GM19455 (cell line): ENCODE measurements at regions not wholly inside any gene's neighbourhood (a gene's known extent, or its start where the extent isn't known, plus 50 kb on each side); places are given as distances from the start of the nearest gene placed in this dataset.

Experiments used
- ATAC-seq: cut with Tn5 transposase; IDR thresholded peaks from one replicate; pipeline ENCODE4 v1.9.1; 2021; ENCODE audit not compliant: unreplicated experiment

DNA sequence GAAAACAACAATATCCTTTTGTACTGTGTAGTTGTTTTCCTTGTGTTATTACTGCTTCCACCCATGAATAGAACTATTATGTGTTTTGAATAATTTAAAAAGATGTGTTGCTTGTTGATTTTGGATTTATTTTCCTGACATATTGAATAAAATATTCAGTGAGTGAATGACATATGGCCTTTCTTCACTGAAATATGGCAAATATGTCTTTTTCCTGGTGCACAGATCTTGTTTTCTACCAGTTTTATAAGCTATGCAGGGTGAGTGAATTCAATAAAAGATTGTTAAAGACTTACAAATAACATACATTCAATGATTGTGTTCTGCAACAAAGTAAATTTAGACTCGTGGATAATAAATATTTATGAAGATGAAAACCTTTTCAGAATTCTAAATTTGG is 1216.3 kb upstream of the ADGRL3 start:
- ATAC-seq, result no peak

DNA sequence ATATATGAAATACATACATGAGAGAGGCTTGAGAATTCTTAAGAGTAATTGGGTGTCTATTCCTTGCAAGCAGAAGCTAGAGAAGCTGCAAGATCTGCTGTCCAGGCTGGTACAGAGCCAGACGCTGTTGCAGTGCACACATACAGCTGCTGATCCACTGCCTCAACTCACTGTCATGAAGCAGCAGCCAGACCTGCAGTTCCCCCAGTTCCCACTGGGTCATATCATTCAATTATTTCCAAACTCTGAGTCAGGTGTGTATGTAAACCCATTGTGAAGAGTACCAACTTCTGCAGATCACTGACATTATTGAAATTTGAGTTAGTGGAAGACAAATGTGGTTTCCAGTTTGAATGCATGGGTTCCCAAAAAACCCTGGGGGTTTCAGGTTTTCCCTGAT is 1212.8 kb upstream of the ADGRL3 start:
- no peak for ATAC-seq

DNA sequence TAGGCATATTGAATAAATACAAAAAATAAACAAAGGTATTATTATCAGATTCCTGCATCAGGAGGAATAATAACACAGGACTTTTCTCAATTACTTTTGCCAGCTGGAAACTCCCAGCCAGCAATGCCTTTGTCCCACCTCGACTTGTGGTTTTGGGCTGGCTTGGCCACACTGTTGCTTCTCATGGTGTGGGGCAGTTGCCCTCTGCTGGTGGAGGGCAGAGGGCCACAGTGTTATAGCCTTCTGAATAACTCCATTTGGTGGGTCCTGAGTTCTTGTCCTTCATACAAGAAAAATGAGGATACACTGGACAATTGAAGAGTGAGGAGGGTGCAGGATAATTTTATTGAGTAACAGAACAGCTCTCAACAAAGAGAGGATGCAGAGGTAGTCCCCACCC is 1206.0 kb upstream of the ADGRL3 start:
- no peak for ATAC-seq

GRCh38 chr4:60002603-60003337 is 1197.4 kb upstream of the ADGRL3 start:
- ATAC-seq, result no peak

DNA sequence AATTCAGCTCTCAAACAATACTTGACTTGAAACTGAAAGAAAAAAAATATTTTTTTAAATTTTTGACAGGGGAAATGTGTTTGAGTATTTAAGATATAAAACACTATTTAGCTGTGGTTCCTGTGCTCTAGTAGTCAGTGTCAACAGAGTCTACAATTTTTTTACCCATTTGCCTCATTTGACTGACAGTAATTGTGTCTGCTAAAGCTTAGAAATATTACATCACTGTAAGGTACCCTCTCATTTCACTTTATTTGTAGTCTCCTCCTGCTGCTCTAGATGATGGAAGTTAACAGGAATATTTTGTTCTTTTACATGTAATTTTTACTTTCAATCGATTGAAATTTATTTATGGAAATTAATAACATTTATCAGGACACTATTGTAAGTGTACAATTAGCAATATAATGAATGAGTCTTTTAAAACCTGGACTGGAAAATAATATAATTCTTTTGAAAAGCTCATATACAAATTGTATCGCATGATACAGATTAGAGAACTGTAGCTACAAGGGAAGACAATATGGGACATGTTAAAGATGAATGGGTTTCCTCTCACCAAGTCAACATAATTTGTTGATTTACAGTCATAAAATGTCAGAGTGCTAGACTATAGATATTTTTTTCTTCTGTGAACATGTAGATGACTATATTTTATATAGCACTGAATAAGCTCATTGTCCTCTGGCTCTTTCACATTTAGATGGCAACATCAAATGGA is 1186.5 kb upstream of the ADGRL3 start:
- ATAC-seq, result no peak

GRCh38 chr4:60016971-60017370 is 1183.2 kb upstream of the ADGRL3 start:
- ATAC-seq, result no peak

- no peak for ATAC-seq
Observed at GRCh38 chr4:60019180-60019579, 1180.9 kb upstream of the ADGRL3 start.

DNA sequence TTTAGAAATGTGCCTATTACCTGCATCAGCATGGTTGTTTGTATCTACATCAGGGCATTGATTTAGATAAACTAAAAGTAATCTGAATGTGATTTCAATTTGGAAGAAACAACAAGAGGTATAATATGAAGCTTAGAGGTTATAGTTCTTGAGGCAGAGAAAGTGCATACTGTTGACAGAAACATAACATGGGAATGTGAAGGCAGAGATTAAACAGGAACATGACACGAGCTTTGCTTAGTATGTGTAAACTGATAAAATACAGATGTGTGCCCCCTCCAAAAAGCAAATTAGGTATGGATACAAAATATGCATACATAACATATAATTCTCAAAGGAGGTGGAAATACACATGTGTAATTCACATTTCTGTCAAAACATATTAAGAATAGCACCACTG is 1180.2 kb upstream of the ADGRL3 start:
- ATAC-seq, result no peak

DNA sequence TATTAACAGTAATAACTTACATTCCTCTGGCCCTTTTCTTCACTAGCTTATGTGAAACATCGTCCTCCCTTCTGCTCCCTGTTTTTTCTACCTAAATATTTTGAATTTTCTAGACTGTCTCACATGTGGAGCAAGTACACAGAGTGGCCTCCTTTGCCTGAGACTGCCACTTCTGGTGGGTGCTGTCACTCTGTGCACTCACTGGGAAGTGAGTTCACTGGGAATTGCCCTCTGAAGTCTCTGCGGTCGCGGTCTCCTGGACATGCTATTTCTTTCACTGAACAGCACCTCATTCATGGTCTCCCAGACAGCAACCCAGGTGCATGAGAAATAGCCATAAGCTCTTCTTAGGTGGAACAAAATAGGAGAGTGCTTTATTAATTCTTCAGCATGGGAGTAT is 1179.7 kb upstream of the ADGRL3 start:
- ATAC-seq, result no peak

GRCh38 chr4:60033826-60034225 is 1166.3 kb upstream of the ADGRL3 start:
- no peak for ATAC-seq

DNA sequence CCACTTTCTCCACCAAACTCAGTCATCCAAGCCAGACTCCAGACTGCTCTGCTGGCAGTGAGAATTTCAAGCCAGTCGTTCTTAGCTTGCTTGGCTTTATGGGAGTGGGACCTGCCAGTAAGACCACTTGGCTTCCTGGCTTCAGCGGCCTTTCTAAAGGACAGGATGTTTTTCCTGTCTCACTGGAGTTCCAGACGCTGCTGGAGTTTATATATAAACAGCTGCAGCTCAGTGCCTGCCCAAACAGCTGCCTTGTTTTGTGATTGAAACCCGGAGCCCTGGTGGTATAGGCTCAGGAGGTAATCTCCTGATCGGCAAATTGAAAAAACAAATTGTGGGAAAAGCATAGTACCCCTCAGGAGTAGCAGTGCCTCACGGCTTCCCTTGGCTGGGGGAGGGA is 1165.8 kb upstream of the ADGRL3 start:
- no peak for ATAC-seq

GRCh38 chr4:60039908-60040307 is 1160.2 kb upstream of the ADGRL3 start:
- ATAC-seq, result no peak

GRCh38 chr4:60042231-60042652 is 1157.9 kb upstream of the ADGRL3 start:
- ATAC-seq, result no peak

DNA sequence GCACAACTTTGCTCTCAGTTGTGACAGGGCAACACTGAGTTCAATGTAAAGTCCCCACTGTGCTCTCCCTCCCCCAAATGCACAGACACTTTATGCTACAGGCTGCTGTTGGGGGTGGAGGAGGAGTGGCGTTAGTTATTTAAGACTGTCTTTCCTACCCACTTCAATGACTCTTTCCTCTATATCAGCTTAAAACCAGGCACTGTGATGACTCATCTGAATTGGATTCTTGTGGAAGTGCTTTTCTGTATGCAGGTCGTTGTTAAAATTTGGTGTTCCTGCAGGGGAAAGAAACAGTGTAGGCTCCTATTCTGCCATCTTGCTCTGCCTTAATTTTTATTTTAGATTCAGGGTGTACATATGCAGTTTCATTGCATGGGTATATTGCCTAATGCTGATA is 1157.2 kb upstream of the ADGRL3 start:
- no peak for ATAC-seq

GRCh38 chr4:60078984-60079383 is 1121.1 kb upstream of the ADGRL3 start:
- ATAC-seq, result no peak

GRCh38 chr4:60081839-60082238 is 1118.3 kb upstream of the ADGRL3 start:
- no peak for ATAC-seq

GRCh38 chr4:60088807-60089486 is 1111.2 kb upstream of the ADGRL3 start:
- ATAC-seq, result no peak

DNA sequence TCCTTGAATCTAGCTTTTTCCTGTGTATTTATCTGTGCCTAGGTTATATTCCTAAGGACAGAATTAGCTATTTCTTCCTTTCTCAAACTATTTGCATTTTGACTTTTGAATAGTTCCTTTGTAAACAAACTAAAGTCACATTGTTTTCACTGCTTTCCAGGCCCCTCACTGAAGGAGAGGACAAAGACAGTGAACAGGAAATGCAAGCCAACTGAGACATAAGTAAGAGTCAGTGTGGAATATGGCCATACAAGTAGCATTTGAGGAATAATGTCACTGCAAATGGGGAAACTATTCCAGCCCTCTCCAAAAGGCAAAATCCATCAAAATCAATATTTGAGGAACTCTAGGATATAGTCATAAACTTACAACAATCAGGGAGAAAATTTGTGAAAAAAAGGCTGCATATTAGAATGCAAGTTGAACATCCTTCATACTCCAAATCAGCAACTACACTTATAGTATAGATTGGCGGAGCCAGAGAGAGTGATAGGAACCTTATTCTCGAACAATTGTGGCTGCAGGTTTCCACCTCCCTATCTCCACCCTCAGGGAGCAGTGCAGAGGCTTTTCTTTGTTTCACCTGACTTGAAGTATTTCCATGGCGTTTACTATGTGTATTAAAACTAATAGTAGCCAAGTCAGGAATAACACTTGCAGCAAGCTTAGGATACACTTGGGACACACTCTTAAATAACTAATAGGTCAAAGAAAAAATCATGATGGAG is 1110.4 kb upstream of the ADGRL3 start:
- no peak for ATAC-seq

DNA sequence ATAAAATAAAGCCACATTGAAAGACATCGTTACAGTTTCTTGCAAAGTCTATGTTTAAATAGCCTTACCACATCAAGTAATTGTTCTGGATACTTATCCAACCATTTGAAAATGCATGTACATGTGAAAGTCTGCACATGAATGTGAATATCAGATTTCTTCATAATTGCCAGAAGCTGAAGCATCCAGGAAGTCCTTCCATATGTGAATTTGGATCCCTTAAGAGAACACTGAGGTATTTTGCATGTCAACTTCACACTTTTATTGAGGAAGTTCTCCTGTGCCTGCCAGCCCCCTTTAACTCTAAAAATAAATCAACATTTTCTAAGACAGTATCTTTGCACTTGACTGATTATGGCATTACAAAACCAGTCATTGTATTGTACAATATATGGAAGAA is 1103.5 kb upstream of the ADGRL3 start:
- no peak for ATAC-seq

GRCh38 chr4:60116592-60116991 is 1083.5 kb upstream of the ADGRL3 start:
- ATAC-seq, result no peak

DNA sequence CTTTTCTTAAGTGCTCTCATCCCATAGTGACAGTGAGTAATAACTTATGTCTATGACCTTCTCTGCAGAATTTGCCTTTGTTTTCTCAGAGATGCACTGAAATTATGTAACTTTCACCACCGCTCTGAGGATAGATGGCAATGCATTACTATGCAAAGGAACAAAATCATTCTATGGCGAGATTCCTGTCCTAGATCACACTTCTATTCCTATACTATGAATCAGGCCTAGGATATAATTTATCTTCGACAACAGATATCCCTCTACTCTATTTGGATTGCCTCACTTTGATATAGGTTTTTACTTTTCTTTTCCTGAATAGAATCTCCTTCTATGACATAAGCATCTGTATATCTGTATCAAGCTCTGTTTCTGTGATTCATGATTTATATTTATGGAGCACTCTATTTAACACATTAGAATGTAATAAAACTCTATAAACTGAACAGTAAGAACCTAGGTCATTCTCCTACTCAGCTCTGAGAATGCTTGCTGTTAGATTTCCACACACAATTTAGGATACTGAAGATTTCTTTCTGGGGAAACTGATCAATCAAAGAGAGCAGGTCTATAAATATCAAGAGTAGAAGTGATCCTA is 1082.3 kb upstream of the ADGRL3 start:
- ATAC-seq, result no peak
